ENCODE measurements at regions not wholly inside any gene's neighbourhood (a gene's known extent, or its start where the extent isn't known, plus 50 kb on each side); places are given as distances from the start of the nearest gene placed in this dataset.

DNA sequence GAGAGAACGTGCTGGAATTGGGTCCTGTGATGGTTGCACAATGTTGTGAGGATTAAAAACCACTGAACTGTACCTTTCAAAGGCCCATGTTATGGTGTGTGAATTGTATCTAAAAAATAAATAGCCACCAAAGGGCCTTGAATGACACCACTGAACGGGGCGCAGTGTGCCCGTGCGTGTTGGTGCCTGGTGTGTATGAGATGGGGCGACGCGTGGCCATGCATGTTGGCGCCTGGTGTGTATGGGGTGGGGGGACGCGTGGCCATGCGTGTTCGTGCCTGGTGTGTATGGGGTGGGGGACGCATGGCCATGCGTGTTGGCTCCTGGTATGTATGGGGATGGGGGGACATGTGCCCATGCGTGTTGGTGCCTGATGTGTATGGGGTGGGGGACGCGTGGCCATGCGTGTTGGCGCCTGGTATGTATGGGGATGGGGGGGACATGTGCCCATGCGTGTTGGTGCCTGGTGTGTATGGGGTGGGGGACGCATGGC lies 66.6 kb upstream of the HELT start:
- TF ChIP-seq EZH2 (IDR thresholded peaks at IDR 0.05; ENCODE audit: borderline replicate concordance, low read depth, low read length, severe bottlenecking), result no peak
- TF ChIP-seq, protein P1, sequence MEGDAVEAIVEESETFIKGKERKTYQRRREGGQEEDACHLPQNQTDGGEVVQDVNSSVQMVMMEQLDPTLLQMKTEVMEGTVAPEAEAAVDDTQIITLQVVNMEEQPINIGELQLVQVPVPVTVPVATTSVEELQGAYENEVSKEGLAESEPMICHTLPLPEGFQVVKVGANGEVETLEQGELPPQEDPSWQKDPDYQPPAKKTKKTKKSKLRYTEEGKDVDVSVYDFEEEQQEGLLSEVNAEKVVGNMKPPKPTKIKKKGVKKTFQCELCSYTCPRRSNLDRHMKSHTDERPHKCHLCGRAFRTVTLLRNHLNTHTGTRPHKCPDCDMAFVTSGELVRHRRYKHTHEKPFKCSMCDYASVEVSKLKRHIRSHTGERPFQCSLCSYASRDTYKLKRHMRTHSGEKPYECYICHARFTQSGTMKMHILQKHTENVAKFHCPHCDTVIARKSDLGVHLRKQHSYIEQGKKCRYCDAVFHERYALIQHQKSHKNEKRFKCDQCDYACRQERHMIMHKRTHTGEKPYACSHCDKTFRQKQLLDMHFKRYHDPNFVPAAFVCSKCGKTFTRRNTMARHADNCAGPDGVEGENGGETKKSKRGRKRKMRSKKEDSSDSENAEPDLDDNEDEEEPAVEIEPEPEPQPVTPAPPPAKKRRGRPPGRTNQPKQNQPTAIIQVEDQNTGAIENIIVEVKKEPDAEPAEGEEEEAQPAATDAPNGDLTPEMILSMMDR (IDR thresholded peaks at IDR 0.05; ENCODE audit: borderline replicate concordance, extremely low read depth, low read length, poor library complexity, severe bottlenecking), result no peak

Data from DND-41 (cell line).